Subcutaneous abdominal adipose tissue (tissue), 5 donors: ENCODE measurements at regions not wholly inside any gene's neighbourhood (a gene's known extent, or its start where the extent isn't known, plus 50 kb on each side); places are given as distances from the start of the nearest gene placed in this dataset.

Source experiments
- H3K27ac ChIP-seq: one replicate; pipeline ENCODE4 v1.7.0; 2013; ENCODE audit warnings: low read depth, mild to moderate bottlenecking, inconsistent platforms, low read length, moderate library complexity
- H3K27me3 ChIP-seq, 5 donors: one replicate each; pipeline ENCODE4 v1.7.0; 2013; ENCODE audit warnings: low read length in 5 of 5, inconsistent platforms in 1 of 5; ENCODE audit not compliant: control insufficient read depth in 5 of 5, insufficient read depth in 4 of 5
- H3K36me3 ChIP-seq, 5 donors: one replicate each; pipeline ENCODE4 v1.7.0; 2013; ENCODE audit warnings: low read length in 5 of 5; ENCODE audit not compliant: control insufficient read depth in 5 of 5, insufficient read depth in 5 of 5
- H3K4me1 ChIP-seq, 5 donors: one replicate each; pipeline ENCODE4 v1.7.0; 2013; ENCODE audit warnings: low read length in 5 of 5, mild to moderate bottlenecking in 3 of 5, moderate library complexity in 1 of 5; ENCODE audit not compliant: control insufficient read depth in 5 of 5, insufficient read depth in 5 of 5
- H3K4me3 ChIP-seq, 5 donors: one replicate each; pipeline ENCODE4 v1.7.0; 2013; ENCODE audit warnings: low read length in 5 of 5, low read depth in 1 of 5
- H3K9ac ChIP-seq, 5 donors: one replicate each; pipeline ENCODE4 v1.7.0; 2013; ENCODE audit warnings: low read length in 5 of 5, mild to moderate bottlenecking in 4 of 5, moderate library complexity in 3 of 5
- H3K9me3 ChIP-seq, 5 donors: one replicate each; pipeline ENCODE4 v1.7.0; 2013; ENCODE audit warnings: low read length in 5 of 5; ENCODE audit not compliant: control insufficient read depth in 5 of 5
- donor health status: healthy.
- donor health status: healthy.
- donor health status: healthy.
- donor health status: healthy.
- donor health status: healthy.

DNA sequence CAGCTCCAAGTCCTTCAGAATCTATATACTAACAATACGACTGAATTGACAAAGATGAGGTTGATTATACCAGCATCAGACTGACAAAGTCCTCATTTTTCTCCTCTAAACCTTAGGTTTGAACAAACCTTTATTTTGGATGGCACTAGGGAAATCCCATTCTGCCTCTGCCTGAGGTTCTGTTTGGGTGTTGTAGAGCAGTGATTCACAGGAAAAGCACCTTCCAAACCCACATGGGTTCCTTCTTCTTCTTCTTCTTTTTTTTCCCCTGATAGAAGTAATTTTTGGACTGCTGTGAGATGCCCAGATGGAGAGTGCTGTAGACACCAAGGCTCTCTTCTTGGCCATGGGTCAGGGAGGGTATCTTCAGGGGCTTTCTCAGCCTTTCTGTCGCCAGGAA is 164.9 kb upstream of the PAPPA start:
- no peaks in the 10 kb centered on the region for H3K27me3 ChIP-seq

DNA sequence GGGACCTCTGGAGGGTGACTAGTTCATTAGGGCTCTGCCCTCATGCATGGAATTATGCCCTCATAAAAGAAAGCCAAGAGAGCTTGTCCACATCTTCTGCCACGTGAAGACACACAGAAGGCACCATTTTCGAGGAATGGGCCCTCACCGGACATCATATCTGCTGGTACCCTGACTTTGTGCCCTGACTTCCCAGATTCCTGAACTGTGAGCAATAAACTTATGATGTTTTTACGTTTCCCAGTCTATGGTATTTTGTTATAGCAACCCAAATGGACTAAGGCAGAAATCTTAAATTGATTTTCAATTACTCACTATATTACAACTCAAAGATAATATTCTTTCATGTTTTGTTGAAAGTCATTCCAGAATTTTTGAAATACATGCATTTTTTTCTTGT is 163.8 kb upstream of the PAPPA start:
- Histone ChIP-seq H3K9ac (no peak overlapping the region), H3K27me3 (no peaks in the 10 kb centered on the region), H3K9me3 (no peaks in the 10 kb centered on the region), H3K27ac (no peak overlapping the region), H3K4me3 (no peak overlapping the region), H3K36me3 (no peaks in the 10 kb centered on the region), H3K4me1 (no peaks in the 10 kb centered on the region)

More for the DNA sequence above, 164.9 kb upstream of the PAPPA start:
- Histone ChIP-seq H3K4me3 (no peak overlapping the region), H3K36me3 (no peaks in the 10 kb centered on the region), H3K9ac (no peak overlapping the region), H3K4me1 (no peaks in the 10 kb centered on the region), H3K9me3 (no peaks in the 10 kb centered on the region), H3K27ac (no peak overlapping the region)

DNA sequence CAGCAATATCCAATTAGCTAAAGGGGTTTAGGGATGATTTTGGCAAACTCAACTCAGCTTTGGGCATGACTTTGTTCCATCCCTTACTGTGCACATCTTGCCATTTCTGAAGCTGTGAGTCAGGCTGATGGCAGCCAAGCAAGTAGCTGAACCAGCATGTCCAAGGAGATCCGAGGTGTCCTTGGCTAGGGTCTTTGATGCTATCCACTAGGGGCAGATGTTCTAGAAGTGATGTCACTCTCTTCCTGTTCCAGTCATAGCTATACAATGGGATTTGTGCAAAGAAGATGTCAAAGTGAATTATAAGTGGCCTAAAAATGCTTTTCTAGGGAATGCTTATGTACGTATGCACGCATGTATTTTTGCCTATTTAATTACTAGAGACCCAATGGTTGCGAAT is 160.8 kb upstream of the PAPPA start:
- H3K4me1 ChIP-seq, result no peaks in the 10 kb centered on the region
- H3K27ac ChIP-seq, result no peak overlapping the region
- no peaks in the 10 kb centered on the region for H3K36me3 ChIP-seq
- H3K27me3 ChIP-seq, result no peaks in the 10 kb centered on the region
- H3K4me3 ChIP-seq, result no peak overlapping the region
- no peak overlapping the region for H3K9ac ChIP-seq
- H3K9me3 ChIP-seq, result no peaks in the 10 kb centered on the region

DNA sequence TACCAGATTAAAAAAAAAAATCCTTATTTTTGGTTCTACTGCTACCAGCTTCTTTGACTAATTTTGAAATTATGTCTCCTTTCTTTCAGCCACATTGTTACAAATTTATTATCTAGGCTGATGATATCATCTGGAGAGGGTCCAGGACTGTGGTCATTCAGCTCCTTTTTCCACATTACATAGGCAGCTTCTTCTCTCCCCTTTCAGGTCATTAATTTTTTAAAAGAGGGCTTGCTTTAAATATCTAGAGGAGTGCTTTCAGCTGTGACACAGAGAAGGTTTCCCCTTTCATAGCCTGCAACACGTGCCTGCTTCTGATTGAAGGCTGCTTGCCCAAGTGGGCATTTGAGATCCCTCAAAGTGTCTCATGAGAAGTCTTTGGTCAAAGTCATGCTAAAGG is 155.7 kb upstream of the PAPPA start:
- peaks cover 0 to 4% (median 0%) of the 10 kb centered on the region in 5 donors for H3K4me1 ChIP-seq
- H3K9ac ChIP-seq, result no peak overlapping the region
- no peak overlapping the region for H3K4me3 ChIP-seq
- no peaks in the 10 kb centered on the region for H3K27me3 ChIP-seq
- no peak overlapping the region for H3K27ac ChIP-seq
- H3K9me3 ChIP-seq, result peaks cover 0 to 2% (median 0%) of the 10 kb centered on the region in 5 donors
- no peaks in the 10 kb centered on the region for H3K36me3 ChIP-seq

DNA sequence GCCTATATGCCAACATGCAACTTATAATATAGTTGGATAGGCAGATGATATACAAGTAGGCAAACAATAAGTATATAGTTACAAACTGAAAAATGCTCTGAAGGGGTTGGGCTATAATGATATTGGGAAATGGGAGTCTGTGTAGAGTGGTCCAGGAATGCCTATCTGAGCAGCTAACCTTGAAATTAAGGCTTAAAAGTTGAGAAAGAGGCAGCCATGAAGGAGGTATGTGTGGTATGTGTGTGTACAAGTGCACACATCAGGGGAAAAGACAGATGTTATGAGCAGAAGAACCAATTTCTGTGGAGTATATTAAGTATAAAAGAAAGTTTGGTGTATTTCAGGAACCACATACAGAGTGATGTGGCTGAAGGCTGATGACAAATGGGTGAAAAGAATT is 154.9 kb upstream of the PAPPA start:
- Histone ChIP-seq H3K4me3 (no peak overlapping the region), H3K27ac (no peak overlapping the region), H3K9me3 (peaks cover 0 to 2% (median 0%) of the 10 kb centered on the region in 5 donors), H3K9ac (no peak overlapping the region), H3K36me3 (no peaks in the 10 kb centered on the region), H3K4me1 (peaks cover 0 to 4% (median 0%) of the 10 kb centered on the region in 5 donors), H3K27me3 (no peaks in the 10 kb centered on the region)

DNA sequence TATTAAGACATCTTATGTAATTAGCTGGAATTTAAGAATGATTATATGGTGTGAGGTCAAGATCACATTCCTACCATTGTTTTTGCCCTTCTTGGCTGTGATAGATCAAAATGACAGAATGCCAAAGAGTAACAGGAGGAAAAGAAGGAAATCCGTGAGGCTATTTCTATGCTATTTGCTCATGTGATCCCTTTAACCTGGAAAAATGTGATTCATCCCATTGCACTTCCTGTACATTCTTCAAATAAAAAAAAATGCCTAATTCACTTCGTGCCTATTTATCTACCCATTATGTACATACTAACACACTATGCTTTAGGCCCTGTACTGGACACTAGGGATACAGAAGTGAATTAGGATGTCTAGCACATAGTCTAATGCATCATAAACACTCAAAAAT is 154.1 kb upstream of the PAPPA start:
- Histone ChIP-seq H3K27ac (no peak overlapping the region), H3K27me3 (no peaks in the 10 kb centered on the region), H3K9ac (no peak overlapping the region), H3K36me3 (no peaks in the 10 kb centered on the region), H3K4me1 (peaks cover 0 to 4% (median 0%) of the 10 kb centered on the region in 5 donors), H3K4me3 (no peak overlapping the region), H3K9me3 (peaks cover 0 to 2% (median 0%) of the 10 kb centered on the region in 5 donors)

DNA sequence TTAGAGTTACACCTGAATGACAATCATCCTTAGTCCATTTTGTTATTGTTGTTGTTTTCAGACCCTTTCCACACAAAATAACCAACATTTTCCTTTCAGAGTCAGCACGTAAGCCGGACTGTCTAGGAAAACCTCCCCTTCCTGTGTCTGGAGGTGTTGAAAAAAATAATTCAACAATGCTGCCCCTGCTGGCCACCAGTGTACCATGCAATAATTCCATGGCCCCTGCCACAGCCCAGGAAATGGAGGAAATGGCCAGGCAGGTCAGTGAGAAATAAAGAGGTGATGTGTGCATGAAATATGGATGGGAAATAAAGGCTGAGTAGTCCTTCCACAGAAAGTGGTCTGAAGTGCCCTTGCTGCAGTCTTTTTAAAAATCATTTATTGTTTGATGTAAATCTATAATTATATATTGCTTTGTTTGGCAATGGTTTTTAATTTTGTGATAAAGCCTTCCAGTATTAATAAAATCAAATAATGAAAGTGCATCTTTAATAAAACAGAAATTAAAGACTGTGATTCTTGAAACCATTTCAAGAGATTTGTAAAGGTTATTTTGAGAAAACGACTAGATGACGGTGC is 152.8 kb upstream of the PAPPA start:
- H3K9ac ChIP-seq, result no peak overlapping the region
- no peaks in the 10 kb centered on the region for H3K27me3 ChIP-seq
- peaks cover 0 to 4% (median 0%) of the 10 kb centered on the region in 5 donors for H3K4me1 ChIP-seq
- peaks cover 0 to 2% (median 0%) of the 10 kb centered on the region in 5 donors for H3K9me3 ChIP-seq
- H3K36me3 ChIP-seq, result no peaks in the 10 kb centered on the region
- no peak overlapping the region for H3K4me3 ChIP-seq
- H3K27ac ChIP-seq, result no peak overlapping the region

DNA sequence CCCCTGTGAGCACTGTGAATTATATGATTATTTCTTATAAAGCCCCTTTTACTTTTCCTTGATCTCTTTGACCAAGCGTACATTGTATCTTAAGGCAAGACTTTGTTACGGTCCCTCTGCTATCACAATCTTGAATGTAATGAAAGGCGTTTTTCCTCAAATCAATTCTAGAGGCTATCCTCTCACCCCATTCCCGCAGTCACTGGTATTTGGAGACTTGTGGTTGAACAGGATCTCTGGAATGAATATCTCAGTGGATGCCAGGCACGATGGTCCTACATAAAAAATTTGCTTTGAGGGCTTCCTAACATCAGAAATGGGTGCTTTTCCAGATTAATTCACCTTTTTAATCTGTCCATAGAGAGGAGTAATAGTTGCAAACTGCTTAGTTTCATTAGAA is 151.4 kb upstream of the PAPPA start:
- Histone ChIP-seq H3K27me3 (no peaks in the 10 kb centered on the region), H3K4me1 (peaks cover 0 to 4% (median 0%) of the 10 kb centered on the region in 5 donors), H3K4me3 (no peak overlapping the region), H3K36me3 (no peaks in the 10 kb centered on the region), H3K27ac (no peak overlapping the region), H3K9ac (no peak overlapping the region), H3K9me3 (peaks cover 0 to 2% (median 0%) of the 10 kb centered on the region in 5 donors)

DNA sequence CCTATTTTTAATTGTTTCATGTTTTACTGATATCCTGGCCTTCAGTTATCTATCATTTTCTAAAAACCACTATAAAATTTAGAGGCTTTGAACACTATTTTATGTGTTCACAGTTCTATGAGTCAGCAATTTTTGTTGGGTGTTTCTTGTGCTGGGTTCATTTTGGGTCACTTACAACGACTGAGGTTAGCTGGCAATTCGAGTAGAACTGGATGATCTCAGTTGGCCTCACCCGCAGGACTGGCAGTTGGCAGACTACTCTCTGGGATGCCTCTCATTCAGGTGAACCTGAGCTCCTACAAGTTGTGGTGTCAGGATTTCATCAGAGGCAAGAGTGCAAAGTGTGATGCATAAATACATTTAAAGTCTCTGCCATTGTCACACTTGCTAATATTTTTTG is 151.0 kb upstream of the PAPPA start:
- Histone ChIP-seq H3K4me3 (no peak overlapping the region), H3K36me3 (no peaks in the 10 kb centered on the region), H3K27me3 (no peaks in the 10 kb centered on the region), H3K9ac (no peak overlapping the region), H3K9me3 (peaks cover 0 to 2% (median 0%) of the 10 kb centered on the region in 5 donors), H3K27ac (no peak overlapping the region), H3K4me1 (peaks cover 0 to 4% (median 0%) of the 10 kb centered on the region in 5 donors)

DNA sequence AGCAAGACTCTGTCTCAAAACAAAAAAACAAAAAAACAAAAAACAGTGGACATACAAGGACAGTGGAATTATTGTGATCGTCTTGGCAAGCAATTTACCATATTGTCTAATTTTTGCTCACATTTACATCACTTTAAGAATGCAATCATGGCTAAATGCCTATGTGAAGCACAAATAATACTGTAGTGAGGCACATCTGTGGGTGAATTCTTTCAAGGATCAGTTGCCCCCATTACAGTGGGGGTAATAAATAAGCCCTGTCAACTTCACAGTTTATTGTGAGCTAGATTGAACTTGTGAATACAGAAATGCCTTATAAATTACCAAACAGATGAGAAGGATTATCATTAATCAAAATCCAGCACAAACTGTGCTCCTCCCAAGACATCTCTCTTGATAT is 150.2 kb upstream of the PAPPA start:
- H3K27me3 ChIP-seq, result no peaks in the 10 kb centered on the region
- peaks cover 0 to 2% (median 0%) of the 10 kb centered on the region in 5 donors for H3K9me3 ChIP-seq
- H3K9ac ChIP-seq, result no peak overlapping the region
- H3K4me3 ChIP-seq, result no peak overlapping the region
- no peaks in the 10 kb centered on the region for H3K36me3 ChIP-seq
- peaks cover 0 to 4% (median 0%) of the 10 kb centered on the region in 5 donors for H3K4me1 ChIP-seq
- H3K27ac ChIP-seq, result no peak overlapping the region
